ENCODE measurements at regions not wholly inside any gene's neighbourhood (a gene's known extent, or its start where the extent isn't known, plus 50 kb on each side); places are given as distances from the start of the nearest gene placed in this dataset.

DNA sequence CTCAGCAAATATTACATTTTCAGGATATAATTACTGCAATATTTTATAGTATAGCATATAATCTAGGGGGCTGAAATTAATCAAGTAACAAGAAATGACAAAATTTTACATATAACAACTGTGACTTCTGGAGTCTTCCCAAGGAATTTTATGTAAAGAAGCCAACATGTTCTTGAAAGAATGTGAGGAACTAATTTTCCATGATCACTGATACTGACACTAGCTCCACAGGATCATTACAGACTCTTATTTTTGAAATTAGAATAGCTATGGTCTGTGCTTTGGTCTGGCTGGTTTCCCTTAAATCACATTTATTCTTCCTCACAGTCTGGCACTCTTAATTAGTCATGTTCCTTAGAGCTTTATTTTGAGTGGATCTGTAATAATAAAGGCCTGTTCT lies 267.7 kb upstream of the SEMA3A start:
- TF ChIP-seq POLR2A (IDR thresholded peaks at IDR 0.05; ENCODE audit: low read length): no peak
- TF ChIP-seq GATA1 (IDR thresholded peaks at IDR 0.05; ENCODE audit: low read depth, low read length): no peak
